Transverse colon (tissue), 3 donors: ENCODE measurements at regions not wholly inside any gene's neighbourhood (a gene's known extent, or its start where the extent isn't known, plus 50 kb on each side); places are given as distances from the start of the nearest gene placed in this dataset.
A peak's percentile ranks its signal among the peaks of the same experiment; 100 is the strongest.

Source experiments
- EP300 ChIP-seq: sonication (generic); formaldehyde crosslinking; IDR thresholded peaks from one replicate; pipeline ENCODE4 v1.6.1; 2017; ENCODE audit warnings: antibody characterized with exemption, low read depth
- POLR2A ChIP-seq: fragments of 450-650 bp; IDR thresholded peaks from one replicate; pipeline ENCODE4 v1.6.1; 2016; ENCODE audit warnings: antibody characterized with exemption, mild to moderate bottlenecking, moderate library complexity
- TF ChIP-seq, protein P1 (sequence below), 5 experiments: fragments of 200-600 bp in 3 of 5; fragments of 450-650 bp in 2 of 5; sonication (generic) in 3 of 5; IDR thresholded peaks; 1 replicate in 2 of 5; 2 replicates in 3 of 5; pipeline ENCODE4 v1.5.1; 2016 to 2017; ENCODE audit warnings: antibody characterized with exemption in 5 of 5, inconsistent platforms in 3 of 5, mild to moderate bottlenecking in 2 of 5, moderate library complexity in 1 of 5

GRCh38 chr12:105523164-105524057 lies 192.9 kb downstream of the C12orf75 start:
- TF ChIP-seq, protein P1, sequence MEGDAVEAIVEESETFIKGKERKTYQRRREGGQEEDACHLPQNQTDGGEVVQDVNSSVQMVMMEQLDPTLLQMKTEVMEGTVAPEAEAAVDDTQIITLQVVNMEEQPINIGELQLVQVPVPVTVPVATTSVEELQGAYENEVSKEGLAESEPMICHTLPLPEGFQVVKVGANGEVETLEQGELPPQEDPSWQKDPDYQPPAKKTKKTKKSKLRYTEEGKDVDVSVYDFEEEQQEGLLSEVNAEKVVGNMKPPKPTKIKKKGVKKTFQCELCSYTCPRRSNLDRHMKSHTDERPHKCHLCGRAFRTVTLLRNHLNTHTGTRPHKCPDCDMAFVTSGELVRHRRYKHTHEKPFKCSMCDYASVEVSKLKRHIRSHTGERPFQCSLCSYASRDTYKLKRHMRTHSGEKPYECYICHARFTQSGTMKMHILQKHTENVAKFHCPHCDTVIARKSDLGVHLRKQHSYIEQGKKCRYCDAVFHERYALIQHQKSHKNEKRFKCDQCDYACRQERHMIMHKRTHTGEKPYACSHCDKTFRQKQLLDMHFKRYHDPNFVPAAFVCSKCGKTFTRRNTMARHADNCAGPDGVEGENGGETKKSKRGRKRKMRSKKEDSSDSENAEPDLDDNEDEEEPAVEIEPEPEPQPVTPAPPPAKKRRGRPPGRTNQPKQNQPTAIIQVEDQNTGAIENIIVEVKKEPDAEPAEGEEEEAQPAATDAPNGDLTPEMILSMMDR (IDR thresholded peaks at IDR 0.05): no peak
- TF ChIP-seq POLR2A: no peak
- peak; percentile 71 for TF ChIP-seq EP300
